GM21367 (cell line): ENCODE measurements at regions not wholly inside any gene's neighbourhood (a gene's known extent, or its start where the extent isn't known, plus 50 kb on each side); places are given as distances from the start of the nearest gene placed in this dataset.
"Not testable (repeated sequence)": the region's sequence is repeated elsewhere in the genome, so short reads cannot be mapped to it uniquely, and the experiment has no call there.

Experiments
- ATAC-seq: cut with Tn5 transposase; IDR thresholded peaks from one replicate; pipeline ENCODE4 v1.9.1; 2021; ENCODE audit not compliant: unreplicated experiment

DNA sequence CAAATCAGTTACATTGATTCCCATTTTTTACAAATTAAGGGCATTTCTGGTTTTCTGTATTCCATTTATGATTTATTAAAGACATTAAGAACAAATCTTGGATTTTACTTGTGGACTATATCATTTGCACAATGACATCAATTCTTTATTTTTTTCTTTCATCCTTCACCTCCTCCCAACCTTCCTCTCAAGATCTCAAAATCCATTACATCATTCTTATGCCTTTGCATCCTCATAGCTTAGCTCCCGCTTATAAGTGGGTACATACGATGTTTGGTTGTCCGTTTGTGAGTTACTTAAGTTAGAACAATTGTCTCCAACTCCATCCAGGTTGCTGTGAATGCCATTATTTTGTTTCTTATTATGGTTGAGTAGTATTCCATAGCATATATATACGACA, 752.8 kb downstream of the CD109 start:
- no peak for ATAC-seq

DNA sequence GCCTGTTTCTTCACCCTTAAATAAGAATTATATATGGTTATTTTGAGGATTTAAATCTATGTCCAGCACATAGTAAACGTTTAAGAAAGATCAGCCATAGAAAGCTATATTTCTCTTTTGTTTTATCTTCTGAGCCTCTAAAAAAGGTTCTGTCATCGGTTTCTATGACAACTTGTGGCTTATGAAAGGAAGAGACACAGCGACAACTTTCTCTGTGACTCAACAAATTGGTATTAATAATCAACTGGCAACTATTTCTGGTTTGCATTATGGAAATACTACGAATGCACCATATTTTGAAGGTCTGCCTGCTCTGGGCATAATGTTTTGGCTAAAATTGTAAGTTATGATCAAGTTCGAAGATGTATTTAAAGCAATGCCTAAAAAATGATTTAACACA, 751.0 kb downstream of the CD109 start:
- no peak for ATAC-seq

DNA sequence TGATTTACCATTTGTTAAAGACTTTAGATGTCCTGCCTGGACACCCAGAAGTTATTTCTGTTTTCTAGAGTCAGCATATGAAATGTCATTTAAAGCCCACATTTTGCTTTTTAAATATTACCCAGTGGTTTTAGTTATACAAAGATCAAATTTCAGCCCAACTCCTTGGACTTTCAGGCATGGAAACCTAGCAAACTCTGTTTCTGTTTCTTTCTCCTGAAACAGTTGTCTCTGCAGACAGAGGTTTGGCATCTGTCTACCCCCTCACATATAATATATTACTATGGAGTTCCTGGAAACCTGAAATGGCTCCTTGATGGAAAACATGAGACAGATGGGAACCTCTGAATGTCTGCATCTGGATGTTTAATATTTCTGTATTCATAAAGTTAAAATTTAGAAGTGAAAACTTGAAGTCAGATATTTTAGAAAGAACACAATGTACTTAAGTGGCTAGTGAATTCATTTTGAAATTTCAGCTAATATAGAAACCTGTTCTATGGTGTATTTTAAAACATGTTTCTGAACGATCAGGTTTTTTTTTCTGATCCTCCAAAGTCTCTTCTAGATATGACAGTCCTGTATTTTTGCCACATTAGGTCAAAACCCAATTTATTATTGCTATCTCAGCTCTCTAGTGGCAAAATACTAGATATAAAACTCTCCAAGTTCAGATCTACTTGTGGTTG, 743.3 kb downstream of the CD109 start:
- ATAC-seq = no peak

DNA sequence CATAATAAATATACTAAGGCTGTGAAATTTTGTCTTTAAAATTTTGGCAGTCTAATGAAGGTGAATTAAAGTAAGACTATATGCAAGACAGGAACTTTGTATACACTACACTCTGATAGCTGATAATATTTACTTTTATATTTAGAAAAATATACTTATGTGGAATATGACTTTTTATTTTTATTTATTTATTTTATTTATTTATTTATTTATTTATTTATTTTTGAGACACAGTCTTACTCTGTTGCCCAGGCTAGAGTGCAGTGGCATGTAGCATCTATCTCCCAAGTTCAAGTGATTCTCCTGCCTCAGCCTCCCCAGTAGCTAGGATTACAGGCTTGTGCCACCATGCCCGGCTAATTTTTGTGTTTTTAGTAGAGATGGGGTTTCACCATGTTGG, 742.4 kb downstream of the CD109 start:
- not testable (repeated sequence) for ATAC-seq

DNA sequence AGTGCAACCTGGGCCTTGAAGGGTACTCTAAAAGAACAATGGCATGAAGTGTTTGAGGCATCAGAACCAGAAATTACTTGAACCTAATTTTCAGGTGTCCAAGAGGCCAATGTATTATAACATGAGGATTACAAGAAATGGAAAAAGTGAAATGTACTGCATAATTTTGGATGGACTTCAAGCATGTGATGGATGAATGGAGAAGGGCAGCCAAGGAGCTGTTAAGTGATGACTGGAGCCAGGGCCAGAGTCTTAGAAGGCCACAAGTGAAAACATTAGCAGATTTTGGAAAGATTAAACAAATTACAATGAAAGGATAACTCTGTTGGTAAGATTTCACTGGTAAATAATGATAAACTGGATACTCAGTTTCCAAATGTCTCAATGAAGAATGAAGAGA, 738.2 kb downstream of the CD109 start:
- no peak for ATAC-seq

DNA sequence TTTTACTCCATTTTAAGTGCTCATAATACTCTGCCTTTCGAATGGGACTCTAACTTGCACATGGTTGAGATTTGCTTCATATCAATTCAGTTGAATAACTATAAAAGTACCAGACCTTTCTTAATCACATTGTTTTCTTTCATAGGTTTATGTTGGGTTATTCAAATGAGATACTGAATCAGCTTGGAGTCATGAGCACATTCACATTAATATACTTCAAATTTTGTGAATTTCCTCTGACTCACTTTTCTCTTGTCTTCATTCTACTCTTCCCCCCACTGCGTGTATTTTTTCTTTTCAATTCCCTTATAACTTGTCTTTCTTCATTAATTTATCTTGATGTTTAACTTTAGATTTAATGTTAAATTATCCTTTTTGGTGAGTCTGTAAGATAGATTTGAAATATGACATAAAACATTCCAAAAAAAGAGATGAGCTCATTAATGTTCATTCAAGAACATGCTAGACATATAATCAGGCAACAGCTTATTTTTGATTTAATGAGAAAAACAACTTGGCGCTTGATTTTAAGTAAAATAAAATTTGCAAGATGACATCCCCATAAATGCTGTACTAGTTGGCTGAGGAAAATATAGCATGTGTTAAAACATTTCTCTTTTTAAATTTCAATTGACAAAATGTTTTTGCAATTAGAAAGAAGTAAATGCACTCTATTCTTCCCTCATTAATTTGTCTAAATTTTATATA, 736.0 kb downstream of the CD109 start:
- ATAC-seq = no peak

DNA sequence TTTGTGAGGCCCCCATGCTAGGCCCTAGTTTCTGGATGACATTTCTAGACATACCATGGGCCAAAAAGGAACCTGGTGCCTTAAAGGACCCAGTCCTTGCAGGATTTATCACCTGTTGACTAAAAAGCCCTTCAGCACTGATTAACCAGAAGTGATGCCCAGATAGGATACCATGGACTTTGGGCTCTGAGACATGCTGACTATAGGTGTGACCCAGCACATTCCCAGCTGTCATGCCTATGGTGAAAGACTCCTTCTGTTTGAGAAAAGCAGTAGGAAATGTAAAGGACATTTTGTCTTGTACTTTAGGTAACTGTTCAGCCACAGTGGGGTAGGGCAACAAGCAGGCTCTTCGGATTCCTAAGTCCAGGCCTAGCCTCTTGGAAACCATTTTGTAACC, 724.2 kb downstream of the CD109 start:
- no peak for ATAC-seq

DNA sequence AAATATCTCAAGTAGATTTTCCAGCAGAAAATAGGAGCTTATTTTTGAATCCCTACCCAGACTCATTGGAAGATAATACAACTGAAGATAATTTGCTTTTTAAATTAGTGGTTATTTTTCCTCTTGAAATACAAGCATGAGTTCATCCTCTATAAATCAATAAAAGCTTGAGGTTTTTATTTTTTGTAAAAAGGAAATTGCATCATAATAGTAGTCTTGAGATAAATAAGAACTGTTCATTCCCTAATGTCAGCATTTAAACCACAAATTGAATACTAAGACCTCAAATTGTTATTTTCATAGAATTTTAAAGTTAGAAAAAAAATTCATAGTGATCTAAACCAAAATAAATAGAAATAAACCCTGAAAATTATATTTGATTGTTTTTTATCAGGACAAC, 719.1 kb downstream of the CD109 start:
- ATAC-seq = no peak

DNA sequence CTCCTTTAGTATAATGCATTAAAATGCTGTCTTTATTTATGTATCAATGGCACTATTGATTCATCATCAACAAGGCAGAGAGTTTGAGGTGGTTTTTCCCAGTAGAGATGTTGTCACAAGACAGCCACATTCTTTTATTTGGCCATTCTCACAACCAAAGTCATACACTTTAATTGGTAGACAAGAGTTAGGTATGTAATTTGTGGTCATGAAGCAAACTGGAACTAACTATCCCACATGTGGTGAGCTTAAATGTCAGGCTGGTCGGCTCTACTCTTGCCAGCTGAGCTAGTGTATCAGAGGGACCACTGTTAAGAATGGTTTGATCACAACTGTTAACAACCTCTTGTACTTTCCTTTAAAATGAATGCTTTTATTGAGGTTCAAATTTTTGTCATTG, 714.6 kb downstream of the CD109 start:
- no peak for ATAC-seq

DNA sequence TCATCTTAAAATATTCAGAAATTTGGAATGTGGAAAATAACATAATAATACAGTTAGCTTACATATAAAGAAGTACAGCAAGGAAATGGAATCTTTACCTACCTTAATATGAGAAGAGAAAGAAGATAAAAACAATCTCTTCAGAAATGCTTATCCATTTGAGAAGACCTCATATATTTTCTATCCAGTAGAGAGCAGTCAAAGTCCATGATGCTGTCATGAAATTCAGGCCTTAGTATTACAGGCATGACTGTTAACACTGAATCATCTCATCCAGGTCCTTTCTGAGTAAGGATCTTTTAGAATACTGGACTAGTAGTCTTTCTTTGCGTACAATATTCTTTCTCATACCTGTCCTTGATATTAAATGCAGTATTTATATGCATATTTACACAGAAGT, 713.4 kb downstream of the CD109 start:
- ATAC-seq = no peak

DNA sequence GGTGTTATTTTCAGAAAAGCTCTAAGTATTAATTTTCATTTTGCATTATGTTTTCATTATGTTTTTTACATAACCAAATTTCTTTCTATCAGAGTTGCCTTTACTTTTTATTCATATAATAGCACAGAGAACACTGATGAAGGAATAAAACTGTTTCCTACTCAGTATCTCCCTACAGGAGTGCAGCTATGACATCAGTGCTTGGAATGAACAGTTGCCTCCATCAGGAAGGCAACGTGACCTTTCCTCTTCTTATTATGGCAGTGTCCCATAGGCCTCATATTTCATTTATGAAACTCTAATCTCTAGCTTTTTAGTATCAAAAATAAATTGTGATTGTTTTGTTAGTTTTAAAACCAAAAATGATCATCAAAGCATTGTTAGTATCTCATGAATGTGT, 712.8 kb downstream of the CD109 start:
- ATAC-seq = no peak

DNA sequence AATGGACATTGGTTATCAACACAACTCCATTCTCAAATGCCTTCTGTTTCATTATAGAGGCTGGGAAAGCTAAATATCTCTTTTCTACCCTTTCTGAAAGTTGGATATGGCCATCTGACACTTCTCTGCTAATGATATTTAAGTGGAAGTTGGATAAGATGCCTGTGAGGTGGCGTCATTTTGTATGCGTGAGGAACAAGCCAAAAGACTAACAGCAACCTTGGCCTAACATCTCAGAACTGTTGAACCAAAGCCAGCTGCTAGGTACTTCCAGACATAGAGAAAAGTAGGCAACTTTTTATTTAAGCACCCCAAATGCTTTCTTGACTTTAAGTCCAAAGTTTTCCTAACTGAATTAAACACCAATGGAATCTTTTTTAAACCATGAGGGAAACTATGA, 708.4 kb downstream of the CD109 start:
- no peak for ATAC-seq

DNA sequence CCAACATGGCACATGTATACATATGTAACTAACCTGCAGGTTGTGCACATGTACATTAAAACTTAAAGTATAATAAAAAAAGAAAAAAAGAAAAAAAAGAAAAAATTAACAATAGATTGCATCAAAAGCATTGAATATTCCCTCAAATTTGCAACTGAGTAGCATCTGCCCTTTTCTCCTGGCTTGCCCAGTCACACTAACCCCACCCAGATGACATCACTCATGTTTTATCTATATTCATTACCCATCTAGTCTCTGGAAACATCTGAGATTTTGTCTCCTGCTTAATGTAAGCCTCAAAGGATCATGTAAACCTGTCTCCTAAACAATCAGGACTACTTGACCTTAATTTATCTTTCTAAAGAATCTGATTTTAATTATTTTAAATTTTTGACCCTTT, 706.8 kb downstream of the CD109 start:
- no peak for ATAC-seq

DNA sequence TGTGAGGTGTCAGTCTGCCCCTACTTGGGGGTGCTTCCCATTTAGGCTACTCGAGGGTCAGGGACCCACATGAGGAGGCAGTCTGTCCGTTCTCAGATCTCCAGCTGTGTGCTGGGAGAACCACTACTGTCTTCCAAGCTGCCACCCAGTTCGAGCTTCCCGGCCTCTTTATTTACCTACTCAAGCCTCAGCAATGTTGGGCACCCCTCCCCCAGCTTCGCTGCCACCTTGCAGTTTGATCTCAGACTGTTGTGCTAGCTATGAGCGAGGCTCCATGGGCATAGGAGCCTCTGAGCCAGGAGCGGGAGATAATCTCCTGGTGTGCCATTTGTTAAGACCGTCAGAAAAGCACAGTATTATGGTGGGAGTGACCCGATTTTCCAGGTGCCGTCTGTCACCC, 682.4 kb downstream of the CD109 start:
- ATAC-seq = not testable (repeated sequence)

DNA sequence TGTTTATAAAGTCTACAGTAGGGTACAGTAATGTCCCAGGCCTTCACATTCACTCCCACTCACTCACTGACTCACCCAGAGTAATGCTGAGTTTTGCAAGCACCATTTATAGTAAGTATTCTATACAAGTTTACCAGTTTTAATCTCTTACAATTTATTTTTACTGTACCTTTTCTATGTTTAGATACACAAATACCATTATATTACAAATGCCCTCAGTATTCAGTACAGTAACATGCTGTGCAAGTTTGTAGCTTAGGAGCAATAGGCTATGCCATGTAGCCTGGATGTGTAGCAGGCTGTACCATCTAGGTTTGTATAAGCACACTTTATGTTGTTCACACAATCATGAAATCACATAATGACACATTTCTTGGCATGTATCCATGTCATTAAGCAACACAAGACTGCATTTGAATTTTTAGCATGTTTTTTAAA, 673.6 kb downstream of the CD109 start:
- ATAC-seq = no peak

DNA sequence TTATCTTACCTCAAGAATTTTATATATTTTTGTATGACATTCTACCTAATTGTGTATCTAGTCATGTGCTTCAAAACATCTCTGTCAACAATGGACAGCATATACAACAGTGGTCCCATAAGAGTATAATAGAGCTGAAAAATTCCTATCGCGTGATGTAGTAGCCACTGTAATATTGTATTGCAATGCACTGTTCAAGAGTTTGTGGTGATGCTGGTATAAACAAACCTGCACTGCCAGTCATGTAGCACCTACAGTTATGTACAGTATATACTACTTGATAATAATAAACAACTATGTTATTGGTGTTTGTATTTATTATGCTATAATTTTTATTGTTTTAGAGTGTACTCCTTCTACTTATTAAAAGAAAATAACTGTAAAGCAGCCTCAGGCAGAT, 672.7 kb downstream of the CD109 start:
- ATAC-seq = no peak

DNA sequence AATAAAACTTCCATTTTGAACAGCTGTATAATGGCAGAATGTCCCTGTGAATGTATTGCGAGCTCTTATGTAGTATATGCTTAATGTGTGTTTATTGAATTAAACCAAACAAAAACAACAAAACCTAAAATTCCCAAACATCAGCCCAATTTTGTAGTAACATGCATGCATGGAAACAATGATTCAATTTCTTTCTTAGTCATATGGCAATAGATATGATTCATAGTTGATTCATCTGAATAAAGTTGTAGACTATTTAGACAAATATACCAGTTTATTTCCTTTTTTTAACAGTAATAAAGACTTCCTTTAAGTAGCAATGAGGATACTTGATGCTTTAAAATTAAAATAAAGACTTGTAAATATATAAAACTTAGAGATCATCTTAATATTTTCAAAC, 670.6 kb downstream of the CD109 start:
- no peak for ATAC-seq

DNA sequence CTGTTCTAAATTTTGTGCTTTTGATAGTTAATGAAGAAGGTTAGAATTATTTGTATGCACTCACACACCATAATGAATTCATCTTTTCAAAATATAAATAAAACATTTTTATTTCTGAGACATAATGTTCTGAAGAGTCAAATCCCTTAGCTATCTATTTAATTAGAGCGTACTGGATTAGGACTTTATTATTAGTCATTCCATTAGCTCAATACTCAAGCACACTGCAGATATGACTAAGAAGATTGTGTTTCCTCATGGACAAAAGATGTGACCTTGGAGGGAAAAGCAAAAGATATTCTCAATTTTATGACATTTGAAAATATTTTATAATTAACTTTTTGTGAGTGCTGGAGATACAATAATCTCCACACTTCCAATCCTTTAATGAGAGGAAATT, 666.4 kb downstream of the CD109 start:
- no peak for ATAC-seq

DNA sequence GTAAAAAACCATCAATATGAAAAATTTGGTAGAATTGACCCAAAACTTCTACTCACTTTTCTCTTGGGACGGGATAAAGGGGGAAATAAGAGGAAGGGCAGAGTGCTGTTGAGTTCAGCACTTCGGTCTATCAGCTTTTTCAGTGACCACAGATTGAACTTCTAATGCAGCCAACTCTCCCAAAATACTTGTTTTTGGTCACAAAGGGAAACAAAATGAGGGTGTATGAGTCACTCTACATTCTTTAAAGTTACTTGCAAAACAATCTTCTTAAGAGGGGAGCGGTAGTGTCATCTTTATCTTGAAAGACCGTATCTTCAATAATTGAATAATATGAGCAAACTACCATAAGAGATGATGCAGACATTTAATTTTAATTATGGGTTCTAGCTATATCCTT, 661.3 kb downstream of the CD109 start:
- no peak for ATAC-seq

DNA sequence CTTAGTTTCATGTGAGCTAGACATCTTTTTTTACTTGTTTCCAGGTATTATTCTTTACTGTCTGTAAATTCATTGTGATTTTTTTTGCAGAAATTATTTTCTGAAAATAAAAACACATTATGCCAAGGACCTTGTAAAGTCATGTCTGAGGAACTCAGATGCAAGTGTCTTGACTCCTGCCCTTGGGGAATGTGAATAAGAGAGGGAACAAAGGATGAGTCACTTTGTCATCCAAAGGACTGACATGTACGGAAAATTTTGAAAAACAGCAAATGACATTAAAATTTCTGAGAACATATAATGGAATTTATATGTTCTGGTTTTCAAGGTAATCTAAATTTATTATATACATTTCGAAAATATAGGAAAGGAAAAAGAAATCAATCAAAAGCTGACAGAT, 660.4 kb downstream of the CD109 start:
- no peak for ATAC-seq

DNA sequence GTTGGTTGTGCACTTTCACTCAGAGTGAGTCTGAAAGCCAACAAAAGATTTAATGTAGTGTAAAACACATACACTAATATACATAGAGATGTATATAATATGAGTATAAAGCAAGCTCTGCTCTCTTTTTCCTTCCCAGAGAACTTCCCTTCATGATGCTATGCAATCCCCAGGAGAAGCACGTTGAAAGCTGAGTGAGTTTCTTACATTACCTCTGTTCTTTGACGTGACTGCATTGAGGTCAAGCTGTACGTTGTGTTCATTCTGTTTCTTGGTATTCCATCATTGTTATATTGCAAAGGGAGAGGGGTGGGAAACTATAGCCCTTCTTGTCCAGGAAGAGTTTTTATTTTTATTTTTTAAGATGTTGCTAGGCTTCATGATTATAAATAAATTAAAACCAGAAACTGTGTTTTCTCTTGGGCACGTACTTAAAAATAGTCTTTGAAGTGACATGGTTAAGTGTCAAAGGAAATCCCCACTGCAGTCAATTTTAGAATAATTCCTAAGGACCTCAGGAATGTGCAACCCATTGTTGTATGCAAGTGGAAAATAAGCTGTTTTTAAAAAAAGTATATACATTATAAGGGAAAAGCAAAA, 651.0 kb downstream of the CD109 start:
- no peak for ATAC-seq

DNA sequence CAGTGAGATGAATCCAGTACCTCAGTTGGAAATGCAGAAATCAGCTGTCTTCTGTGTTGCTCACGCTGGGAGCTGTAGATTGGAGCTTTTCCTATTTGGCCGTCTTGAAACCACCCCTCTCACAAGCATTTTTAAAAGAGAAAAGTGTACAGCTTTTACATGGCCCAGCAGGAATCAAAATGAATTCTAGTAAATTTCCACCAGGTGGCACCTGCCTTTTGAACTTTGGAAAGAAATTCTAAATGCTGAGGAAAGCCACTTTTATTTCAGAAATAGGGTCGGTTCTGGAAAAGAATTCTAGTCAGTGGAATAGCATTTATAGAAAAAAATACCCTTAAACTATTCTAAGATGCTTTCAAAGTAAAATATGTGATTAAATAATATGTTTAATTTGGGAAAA, 647.8 kb downstream of the CD109 start:
- no peak for ATAC-seq
